ENCODE measurements at regions not wholly inside any gene's neighbourhood (a gene's known extent, or its start where the extent isn't known, plus 50 kb on each side); places are given as distances from the start of the nearest gene placed in this dataset.

DNA sequence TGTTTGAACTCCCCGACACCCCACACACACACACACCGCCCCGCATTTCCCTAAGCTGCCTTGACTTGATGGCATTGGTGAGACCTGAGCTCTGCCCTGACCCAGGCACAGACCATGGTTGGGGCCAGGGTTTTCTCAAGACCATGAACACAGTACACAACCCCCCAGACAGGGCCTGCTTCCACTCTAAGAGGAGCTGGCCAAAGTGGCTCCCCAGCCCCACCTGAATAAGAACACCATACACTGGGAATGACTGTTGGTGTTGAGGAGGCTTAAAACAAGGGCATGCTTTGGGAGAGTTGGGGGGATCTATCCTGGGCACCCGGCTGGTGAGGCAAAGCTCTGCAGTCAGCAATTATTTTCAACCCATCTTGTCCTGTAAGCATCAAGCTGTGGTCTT lies 77.6 kb upstream of the SYT6 start:
- TF ChIP-seq, protein P1, sequence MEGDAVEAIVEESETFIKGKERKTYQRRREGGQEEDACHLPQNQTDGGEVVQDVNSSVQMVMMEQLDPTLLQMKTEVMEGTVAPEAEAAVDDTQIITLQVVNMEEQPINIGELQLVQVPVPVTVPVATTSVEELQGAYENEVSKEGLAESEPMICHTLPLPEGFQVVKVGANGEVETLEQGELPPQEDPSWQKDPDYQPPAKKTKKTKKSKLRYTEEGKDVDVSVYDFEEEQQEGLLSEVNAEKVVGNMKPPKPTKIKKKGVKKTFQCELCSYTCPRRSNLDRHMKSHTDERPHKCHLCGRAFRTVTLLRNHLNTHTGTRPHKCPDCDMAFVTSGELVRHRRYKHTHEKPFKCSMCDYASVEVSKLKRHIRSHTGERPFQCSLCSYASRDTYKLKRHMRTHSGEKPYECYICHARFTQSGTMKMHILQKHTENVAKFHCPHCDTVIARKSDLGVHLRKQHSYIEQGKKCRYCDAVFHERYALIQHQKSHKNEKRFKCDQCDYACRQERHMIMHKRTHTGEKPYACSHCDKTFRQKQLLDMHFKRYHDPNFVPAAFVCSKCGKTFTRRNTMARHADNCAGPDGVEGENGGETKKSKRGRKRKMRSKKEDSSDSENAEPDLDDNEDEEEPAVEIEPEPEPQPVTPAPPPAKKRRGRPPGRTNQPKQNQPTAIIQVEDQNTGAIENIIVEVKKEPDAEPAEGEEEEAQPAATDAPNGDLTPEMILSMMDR (IDR thresholded peaks at IDR 0.05 in 2 of 3, conservative IDR thresholded peaks at IDR 0.05 in 1 of 3; ENCODE audit: insufficient read depth in 2 of 3, low read depth in 1 of 3, low read length in 3 of 3) = no peak
- TF ChIP-seq FOXA1 (IDR thresholded peaks at IDR 0.05; ENCODE audit: borderline replicate concordance) = no peak
- no peak for TF ChIP-seq ZZZ3 (IDR thresholded peaks at IDR 0.05)
- no peak for TF ChIP-seq TEAD1 (CRISPR knock-in tag; IDR thresholded peaks at IDR 0.05)
- no peak for TF ChIP-seq RBM39 (optimal IDR thresholded peaks at IDR 0.05; ENCODE audit: low read depth, low read length)
- TF ChIP-seq PPARD (CRISPR knock-in tag; IDR thresholded peaks at IDR 0.05) = no peak
- no peak for TF ChIP-seq MXI1 (IDR thresholded peaks at IDR 0.05; ENCODE audit: low read depth, low read length)
- TF ChIP-seq ZNF263 (CRISPR knock-in tag; IDR thresholded peaks at IDR 0.05; ENCODE audit: borderline replicate concordance) = no peak
- no peak for TF ChIP-seq ZSCAN29 (IDR thresholded peaks at IDR 0.05)
- TF ChIP-seq, protein P2, sequence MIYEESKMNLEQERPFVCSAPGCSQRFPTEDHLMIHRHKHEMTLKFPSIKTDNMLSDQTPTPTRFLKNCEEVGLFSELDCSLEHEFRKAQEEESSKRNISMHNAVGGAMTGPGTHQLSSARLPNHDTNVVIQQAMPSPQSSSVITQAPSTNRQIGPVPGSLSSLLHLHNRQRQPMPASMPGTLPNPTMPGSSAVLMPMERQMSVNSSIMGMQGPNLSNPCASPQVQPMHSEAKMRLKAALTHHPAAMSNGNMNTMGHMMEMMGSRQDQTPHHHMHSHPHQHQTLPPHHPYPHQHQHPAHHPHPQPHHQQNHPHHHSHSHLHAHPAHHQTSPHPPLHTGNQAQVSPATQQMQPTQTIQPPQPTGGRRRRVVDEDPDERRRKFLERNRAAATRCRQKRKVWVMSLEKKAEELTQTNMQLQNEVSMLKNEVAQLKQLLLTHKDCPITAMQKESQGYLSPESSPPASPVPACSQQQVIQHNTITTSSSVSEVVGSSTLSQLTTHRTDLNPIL (CRISPR knock-in tag; IDR thresholded peaks at IDR 0.05) = no peak

Data from K562 (cell line).